SH-SY5Y (cell line): ENCODE measurements at regions not wholly inside any gene's neighbourhood (a gene's known extent, or its start where the extent isn't known, plus 50 kb on each side); places are given as distances from the start of the nearest gene placed in this dataset.

Source experiments
- GATA2 ChIP-seq: IDR thresholded peaks from 2 replicates; pipeline ENCODE4 v1.6.1; 2011; ENCODE audit warnings: mild to moderate bottlenecking, low read depth, low read length
- GATA3 ChIP-seq: IDR thresholded peaks from 2 replicates; pipeline ENCODE4 v1.6.1; 2011; ENCODE audit warnings: low read depth, mild to moderate bottlenecking, low read length, moderate library complexity

DNA sequence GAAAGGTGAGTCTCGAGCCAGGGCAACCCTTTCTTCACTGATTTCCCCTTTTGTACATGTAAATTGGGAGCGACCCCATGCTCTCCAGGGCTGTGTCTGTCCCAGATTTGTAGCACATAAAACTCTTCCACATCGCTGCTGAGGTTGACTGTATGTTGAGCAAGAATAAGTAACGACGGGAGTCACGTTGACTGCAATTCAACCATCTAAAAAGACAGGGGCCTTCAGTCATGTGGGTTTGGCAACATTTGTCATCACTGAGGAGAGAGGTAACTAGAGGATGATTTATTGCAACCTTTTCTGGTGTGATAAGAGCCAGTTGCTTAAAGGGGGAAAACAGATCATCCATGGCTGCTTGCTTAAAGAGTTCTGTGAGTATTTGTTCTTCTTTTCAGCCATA lies 159.4 kb upstream of the SULF2 start:
- no peak for TF ChIP-seq GATA2
- no peak for TF ChIP-seq GATA3
